HG02938 (cell line): ENCODE measurements at regions not wholly inside any gene's neighbourhood (a gene's known extent, or its start where the extent isn't known, plus 50 kb on each side); places are given as distances from the start of the nearest gene placed in this dataset.
"Not testable (repeated sequence)": the region's sequence is repeated elsewhere in the genome, so short reads cannot be mapped to it uniquely, and the experiment has no call there.

Source experiments
- ATAC-seq: cut with Tn5 transposase; IDR thresholded peaks from one replicate; pipeline ENCODE4 v1.9.1; 2021; ENCODE audit warnings: mild to moderate bottlenecking, moderate library complexity; ENCODE audit not compliant: unreplicated experiment

- no peak for ATAC-seq
Observed at GRCh38 chr15:96197721-96198120, 132.8 kb upstream of the NR2F2 start.

- ATAC-seq, result no peak
Observed at GRCh38 chr15:96199111-96199510, 131.4 kb upstream of the NR2F2 start.

GRCh38 chr15:96200357-96200967, 130.0 kb upstream of the NR2F2 start:
- no peak for ATAC-seq

GRCh38 chr15:96201696-96202095, 128.8 kb upstream of the NR2F2 start:
- ATAC-seq, result no peak

- not testable (repeated sequence) for ATAC-seq
Observed at GRCh38 chr15:96205588-96205987, 124.9 kb upstream of the NR2F2 start.

GRCh38 chr15:96207377-96208006, 123.0 kb upstream of the NR2F2 start:
- ATAC-seq, result no peak

- ATAC-seq, result no peak
Observed at GRCh38 chr15:96209285-96209735, 121.2 kb upstream of the NR2F2 start.

- no peak for ATAC-seq
Observed at GRCh38 chr15:96213045-96213444, 117.5 kb upstream of the NR2F2 start.

GRCh38 chr15:96213896-96214295, 116.6 kb upstream of the NR2F2 start:
- no peak for ATAC-seq

GRCh38 chr15:96216481-96216880, 114.0 kb upstream of the NR2F2 start:
- not testable (repeated sequence) for ATAC-seq

GRCh38 chr15:96217983-96218382, 112.5 kb upstream of the NR2F2 start:
- ATAC-seq, result no peak

GRCh38 chr15:96218623-96219455, 111.7 kb upstream of the NR2F2 start:
- ATAC-seq, result no peak

- ATAC-seq, result no peak
Observed at GRCh38 chr15:96219681-96220080, 110.8 kb upstream of the NR2F2 start.

GRCh38 chr15:96220657-96221056, 109.8 kb upstream of the NR2F2 start:
- ATAC-seq, result no peak

GRCh38 chr15:96222981-96223380, 107.5 kb upstream of the NR2F2 start:
- no peak for ATAC-seq

GRCh38 chr15:96223939-96224338, 106.6 kb upstream of the NR2F2 start:
- ATAC-seq, result no peak

- no peak for ATAC-seq
Observed at GRCh38 chr15:96225642-96226259, 104.7 kb upstream of the NR2F2 start.

- no peak for ATAC-seq
Observed at GRCh38 chr15:96230526-96231181, 99.8 kb upstream of the NR2F2 start.

- no peak for ATAC-seq
Observed at GRCh38 chr15:96232335-96232734, 98.2 kb upstream of the NR2F2 start.

GRCh38 chr15:96234109-96234892, 96.2 kb upstream of the NR2F2 start:
- peak; percentile 49 for ATAC-seq
